HEK293 (cell line): ENCODE measurements at regions not wholly inside any gene's neighbourhood (a gene's known extent, or its start where the extent isn't known, plus 50 kb on each side); places are given as distances from the start of the nearest gene placed in this dataset.

Source experiments
- GLI2 ChIP-seq: fragments of 450-650 bp; formaldehyde crosslinking; IDR thresholded peaks from 2 replicates; pipeline ENCODE4; 2017; ENCODE audit warnings: missing biosample characterization, missing genetic modification characterization, low read depth, borderline replicate concordance
- KLF10 ChIP-seq: fragments of 450-650 bp; IDR thresholded peaks from 2 replicates; pipeline ENCODE4 v1.5.1; 2018; ENCODE audit warnings: missing biosample characterization, mild to moderate bottlenecking, missing genetic modification characterization
- SETDB1 ChIP-seq: IDR thresholded peaks from one replicate; pipeline ENCODE4 v1.6.1; 2017; ENCODE audit warnings: mild to moderate bottlenecking, low read length, moderate library complexity, mixed read lengths; ENCODE audit not compliant: insufficient read length
- ZNF138 ChIP-seq: fragments of 450-650 bp; formaldehyde crosslinking; IDR thresholded peaks from 2 replicates; pipeline ENCODE4 v1.5.1; 2016; ENCODE audit warnings: missing biosample characterization, missing genetic modification characterization, borderline replicate concordance
- ZNF560 ChIP-seq: fragments of 450-650 bp; formaldehyde crosslinking; IDR thresholded peaks from 2 replicates; pipeline ENCODE4 v1.5.1; 2017; ENCODE audit warnings: missing biosample characterization, missing genetic modification characterization, borderline replicate concordance
- ZNF658 ChIP-seq: fragments of 450-650 bp; formaldehyde crosslinking; IDR thresholded peaks from 2 replicates; pipeline ENCODE4; 2016; ENCODE audit warnings: missing biosample characterization, missing genetic modification characterization
- TF ChIP-seq, protein P1 (sequence below): fragments of 450-650 bp; formaldehyde crosslinking; IDR thresholded peaks from 2 replicates; pipeline ENCODE4 v1.5.1; 2016; ENCODE audit warnings: missing biosample characterization, missing genetic modification characterization
- TF ChIP-seq, protein P2 (sequence below): fragments of 450-650 bp; formaldehyde crosslinking; IDR thresholded peaks from 2 replicates; pipeline ENCODE4; 2016; ENCODE audit warnings: missing biosample characterization, missing genetic modification characterization
- TF ChIP-seq, protein P3 (sequence below): fragments of 450-650 bp; formaldehyde crosslinking; IDR thresholded peaks from 2 replicates; pipeline ENCODE4 v1.5.1; 2017; ENCODE audit warnings: missing biosample characterization, missing genetic modification characterization
- TF ChIP-seq, protein P4 (sequence below): fragments of 450-650 bp; formaldehyde crosslinking; IDR thresholded peaks from 2 replicates; pipeline ENCODE4 v1.5.1; 2016; ENCODE audit warnings: missing biosample characterization, missing genetic modification characterization

DNA sequence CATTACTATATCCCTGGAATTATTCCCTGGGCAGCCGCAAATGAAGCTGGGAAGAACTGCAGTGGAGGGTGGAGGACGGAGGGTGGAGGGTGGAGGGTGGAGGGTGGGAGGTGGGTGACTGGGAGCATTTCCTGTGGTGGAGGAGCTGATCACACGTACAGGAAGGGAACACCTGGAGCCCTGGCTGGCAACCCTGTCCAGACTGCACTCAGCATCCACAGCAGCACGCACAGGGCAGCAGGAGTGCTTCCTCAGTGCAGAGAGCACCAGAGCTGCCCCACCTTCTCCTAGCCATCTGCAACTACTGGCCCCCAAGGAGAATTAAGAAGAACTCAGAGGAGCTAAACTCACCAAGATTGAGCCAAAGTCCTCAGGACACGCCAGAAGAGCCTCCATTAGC, 249.9 kb downstream of the EIPR1 start:
- TF ChIP-seq ZNF138 (tag by site-specific recombination): no peak
- TF ChIP-seq, protein P1, sequence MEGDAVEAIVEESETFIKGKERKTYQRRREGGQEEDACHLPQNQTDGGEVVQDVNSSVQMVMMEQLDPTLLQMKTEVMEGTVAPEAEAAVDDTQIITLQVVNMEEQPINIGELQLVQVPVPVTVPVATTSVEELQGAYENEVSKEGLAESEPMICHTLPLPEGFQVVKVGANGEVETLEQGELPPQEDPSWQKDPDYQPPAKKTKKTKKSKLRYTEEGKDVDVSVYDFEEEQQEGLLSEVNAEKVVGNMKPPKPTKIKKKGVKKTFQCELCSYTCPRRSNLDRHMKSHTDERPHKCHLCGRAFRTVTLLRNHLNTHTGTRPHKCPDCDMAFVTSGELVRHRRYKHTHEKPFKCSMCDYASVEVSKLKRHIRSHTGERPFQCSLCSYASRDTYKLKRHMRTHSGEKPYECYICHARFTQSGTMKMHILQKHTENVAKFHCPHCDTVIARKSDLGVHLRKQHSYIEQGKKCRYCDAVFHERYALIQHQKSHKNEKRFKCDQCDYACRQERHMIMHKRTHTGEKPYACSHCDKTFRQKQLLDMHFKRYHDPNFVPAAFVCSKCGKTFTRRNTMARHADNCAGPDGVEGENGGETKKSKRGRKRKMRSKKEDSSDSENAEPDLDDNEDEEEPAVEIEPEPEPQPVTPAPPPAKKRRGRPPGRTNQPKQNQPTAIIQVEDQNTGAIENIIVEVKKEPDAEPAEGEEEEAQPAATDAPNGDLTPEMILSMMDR (tag by site-specific recombination): no peak
- TF ChIP-seq ZNF560: no peak
- TF ChIP-seq, protein P2, sequence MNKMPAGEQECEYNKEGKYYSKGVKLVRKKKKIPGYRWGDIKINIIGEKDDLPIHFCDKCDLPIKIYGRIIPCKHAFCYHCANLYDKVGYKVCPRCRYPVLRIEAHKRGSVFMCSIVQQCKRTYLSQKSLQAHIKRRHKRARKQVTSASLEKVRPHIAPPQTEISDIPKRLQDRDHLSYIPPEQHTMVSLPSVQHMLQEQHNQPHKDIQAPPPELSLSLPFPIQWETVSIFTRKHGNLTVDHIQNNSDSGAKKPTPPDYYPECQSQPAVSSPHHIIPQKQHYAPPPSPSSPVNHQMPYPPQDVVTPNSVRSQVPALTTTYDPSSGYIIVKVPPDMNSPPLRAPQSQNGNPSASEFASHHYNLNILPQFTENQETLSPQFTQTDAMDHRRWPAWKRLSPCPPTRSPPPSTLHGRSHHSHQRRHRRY (tag by site-specific recombination): no peak
- TF ChIP-seq GLI2: no peak
- no peak for TF ChIP-seq KLF10
- TF ChIP-seq, protein P3, sequence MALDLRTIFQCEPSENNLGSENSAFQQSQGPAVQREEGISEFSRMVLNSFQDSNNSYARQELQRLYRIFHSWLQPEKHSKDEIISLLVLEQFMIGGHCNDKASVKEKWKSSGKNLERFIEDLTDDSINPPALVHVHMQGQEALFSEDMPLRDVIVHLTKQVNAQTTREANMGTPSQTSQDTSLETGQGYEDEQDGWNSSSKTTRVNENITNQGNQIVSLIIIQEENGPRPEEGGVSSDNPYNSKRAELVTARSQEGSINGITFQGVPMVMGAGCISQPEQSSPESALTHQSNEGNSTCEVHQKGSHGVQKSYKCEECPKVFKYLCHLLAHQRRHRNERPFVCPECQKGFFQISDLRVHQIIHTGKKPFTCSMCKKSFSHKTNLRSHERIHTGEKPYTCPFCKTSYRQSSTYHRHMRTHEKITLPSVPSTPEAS (tag by site-specific recombination): no peak
- TF ChIP-seq, protein P4, sequence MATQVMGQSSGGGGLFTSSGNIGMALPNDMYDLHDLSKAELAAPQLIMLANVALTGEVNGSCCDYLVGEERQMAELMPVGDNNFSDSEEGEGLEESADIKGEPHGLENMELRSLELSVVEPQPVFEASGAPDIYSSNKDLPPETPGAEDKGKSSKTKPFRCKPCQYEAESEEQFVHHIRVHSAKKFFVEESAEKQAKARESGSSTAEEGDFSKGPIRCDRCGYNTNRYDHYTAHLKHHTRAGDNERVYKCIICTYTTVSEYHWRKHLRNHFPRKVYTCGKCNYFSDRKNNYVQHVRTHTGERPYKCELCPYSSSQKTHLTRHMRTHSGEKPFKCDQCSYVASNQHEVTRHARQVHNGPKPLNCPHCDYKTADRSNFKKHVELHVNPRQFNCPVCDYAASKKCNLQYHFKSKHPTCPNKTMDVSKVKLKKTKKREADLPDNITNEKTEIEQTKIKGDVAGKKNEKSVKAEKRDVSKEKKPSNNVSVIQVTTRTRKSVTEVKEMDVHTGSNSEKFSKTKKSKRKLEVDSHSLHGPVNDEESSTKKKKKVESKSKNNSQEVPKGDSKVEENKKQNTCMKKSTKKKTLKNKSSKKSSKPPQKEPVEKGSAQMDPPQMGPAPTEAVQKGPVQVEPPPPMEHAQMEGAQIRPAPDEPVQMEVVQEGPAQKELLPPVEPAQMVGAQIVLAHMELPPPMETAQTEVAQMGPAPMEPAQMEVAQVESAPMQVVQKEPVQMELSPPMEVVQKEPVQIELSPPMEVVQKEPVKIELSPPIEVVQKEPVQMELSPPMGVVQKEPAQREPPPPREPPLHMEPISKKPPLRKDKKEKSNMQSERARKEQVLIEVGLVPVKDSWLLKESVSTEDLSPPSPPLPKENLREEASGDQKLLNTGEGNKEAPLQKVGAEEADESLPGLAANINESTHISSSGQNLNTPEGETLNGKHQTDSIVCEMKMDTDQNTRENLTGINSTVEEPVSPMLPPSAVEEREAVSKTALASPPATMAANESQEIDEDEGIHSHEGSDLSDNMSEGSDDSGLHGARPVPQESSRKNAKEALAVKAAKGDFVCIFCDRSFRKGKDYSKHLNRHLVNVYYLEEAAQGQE (tag by site-specific recombination): no peak
- TF ChIP-seq ZNF658 (tag by site-specific recombination): no peak
- TF ChIP-seq SETDB1: no peak
